ENCODE measurements at regions not wholly inside any gene's neighbourhood (a gene's known extent, or its start where the extent isn't known, plus 50 kb on each side); places are given as distances from the start of the nearest gene placed in this dataset.

DNA sequence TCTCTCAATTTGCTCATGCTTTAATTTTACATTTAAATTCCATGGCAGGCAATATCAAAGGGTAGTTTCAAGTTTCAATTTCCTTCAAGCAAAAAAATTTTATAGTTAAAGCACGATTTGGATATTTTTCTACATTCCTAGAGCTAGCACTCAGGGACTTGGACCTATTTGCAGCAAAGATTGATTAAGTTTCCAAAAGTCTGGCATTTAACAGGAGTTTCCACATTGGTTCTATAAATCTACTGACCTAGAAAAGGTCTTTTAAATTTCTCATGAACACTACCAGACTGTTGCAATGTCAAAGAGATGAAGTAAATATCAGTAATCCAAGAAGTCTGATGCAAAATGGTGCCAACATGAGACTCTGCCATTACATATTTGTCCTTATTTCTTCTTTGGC, 253.7 kb upstream of the LINC00305 start:
- Histone ChIP-seq H3K27me3 (ENCODE audit: control insufficient read depth, insufficient read depth, low read length) (no peaks in the 10 kb centered on the region), H3K27ac (no peak overlapping the region), H3K36me3 (ENCODE audit: control insufficient read depth, insufficient read depth, low read length) (no peaks in the 10 kb centered on the region), H3K4me2 (ENCODE audit: low read length) (no peak overlapping the region), H2AFZ (no peak overlapping the region), H3K4me1 (no peaks in the 10 kb centered on the region), H3K79me2 (no peaks in the 10 kb centered on the region), H3K9me3 (ENCODE audit: control insufficient read depth, low read length) (no peaks in the 10 kb centered on the region), H3K9ac (no peak overlapping the region), H3K4me3 (ENCODE audit: low read depth, low read length) (no peak overlapping the region)
- TF ChIP-seq, protein P1, sequence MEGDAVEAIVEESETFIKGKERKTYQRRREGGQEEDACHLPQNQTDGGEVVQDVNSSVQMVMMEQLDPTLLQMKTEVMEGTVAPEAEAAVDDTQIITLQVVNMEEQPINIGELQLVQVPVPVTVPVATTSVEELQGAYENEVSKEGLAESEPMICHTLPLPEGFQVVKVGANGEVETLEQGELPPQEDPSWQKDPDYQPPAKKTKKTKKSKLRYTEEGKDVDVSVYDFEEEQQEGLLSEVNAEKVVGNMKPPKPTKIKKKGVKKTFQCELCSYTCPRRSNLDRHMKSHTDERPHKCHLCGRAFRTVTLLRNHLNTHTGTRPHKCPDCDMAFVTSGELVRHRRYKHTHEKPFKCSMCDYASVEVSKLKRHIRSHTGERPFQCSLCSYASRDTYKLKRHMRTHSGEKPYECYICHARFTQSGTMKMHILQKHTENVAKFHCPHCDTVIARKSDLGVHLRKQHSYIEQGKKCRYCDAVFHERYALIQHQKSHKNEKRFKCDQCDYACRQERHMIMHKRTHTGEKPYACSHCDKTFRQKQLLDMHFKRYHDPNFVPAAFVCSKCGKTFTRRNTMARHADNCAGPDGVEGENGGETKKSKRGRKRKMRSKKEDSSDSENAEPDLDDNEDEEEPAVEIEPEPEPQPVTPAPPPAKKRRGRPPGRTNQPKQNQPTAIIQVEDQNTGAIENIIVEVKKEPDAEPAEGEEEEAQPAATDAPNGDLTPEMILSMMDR (IDR thresholded peaks at IDR 0.05), result no peak

DNA sequence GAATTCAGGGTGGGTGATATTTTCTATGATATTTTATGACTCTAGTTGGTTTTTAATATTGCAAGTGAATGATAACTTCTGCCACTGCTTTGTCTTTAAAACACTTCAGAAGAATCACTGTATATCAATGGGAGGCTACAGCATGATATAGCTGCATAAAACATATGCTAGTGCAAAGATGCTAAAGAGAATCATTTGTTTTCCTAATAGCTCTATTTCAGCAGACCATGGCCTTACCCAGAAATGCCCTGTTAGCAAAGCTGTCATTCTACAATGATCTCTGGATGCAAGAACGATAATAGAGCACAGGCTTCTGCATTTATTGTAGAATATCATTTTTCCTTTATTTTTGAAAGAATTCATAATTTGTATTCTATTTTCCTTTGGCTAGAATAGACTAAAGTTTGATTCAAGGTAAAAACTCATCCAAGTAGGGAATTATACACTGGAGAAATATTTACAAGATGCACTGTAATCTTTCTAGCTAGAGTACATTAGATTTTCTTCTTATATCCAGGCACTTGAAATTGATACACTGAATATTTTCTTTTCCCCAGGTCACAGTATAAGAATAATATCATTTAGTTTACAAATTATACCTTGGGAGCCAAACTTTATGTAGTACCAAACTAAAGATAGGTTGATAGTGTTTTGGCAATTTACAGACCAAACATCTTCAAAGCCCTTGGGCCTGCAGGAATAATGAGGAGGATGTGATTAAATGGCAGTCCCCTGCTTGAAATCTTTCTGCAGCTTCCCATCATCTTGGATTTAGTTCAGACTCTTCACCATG, 252.6 kb upstream of the LINC00305 start:
- Histone ChIP-seq H3K4me3 (ENCODE audit: low read depth, low read length) (no peak overlapping the region), H3K4me2 (ENCODE audit: low read length) (no peak overlapping the region), H3K27me3 (ENCODE audit: control insufficient read depth, insufficient read depth, low read length) (no peaks in the 10 kb centered on the region), H3K9me3 (ENCODE audit: control insufficient read depth, low read length) (no peaks in the 10 kb centered on the region), H3K9ac (no peak overlapping the region), H3K27ac (no peak overlapping the region), H3K36me3 (ENCODE audit: control insufficient read depth, insufficient read depth, low read length) (no peaks in the 10 kb centered on the region), H2AFZ (no peak overlapping the region), H3K4me1 (no peaks in the 10 kb centered on the region), H3K79me2 (no peaks in the 10 kb centered on the region)
- TF ChIP-seq, protein P1 (IDR thresholded peaks at IDR 0.05), result no peak

DNA sequence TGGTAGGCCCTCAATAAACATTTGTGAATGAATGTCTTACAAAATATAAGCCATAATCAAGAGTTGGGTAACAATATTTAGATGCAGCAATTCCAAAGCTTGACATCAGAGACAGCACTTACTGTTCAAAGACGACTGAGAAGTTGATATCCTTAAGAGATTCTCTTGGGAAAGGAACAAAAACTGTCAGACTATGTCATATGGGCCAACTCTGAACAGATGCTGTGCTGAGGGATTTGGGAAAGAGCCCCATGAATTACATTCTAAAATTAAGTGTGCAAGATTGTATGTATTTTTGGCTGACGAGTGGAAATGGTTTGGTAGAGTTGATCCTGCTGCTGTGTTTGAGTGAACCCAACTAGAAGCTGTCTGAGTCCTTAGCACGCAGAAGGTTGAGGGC, 250.7 kb upstream of the LINC00305 start:
- TF ChIP-seq, protein P1 (IDR thresholded peaks at IDR 0.05), result no peak
- Histone ChIP-seq H3K9ac (no peak overlapping the region), H2AFZ (no peak overlapping the region), H3K27ac (no peak overlapping the region), H3K4me3 (ENCODE audit: low read depth, low read length) (no peak overlapping the region), H3K4me1 (no peaks in the 10 kb centered on the region), H3K79me2 (no peaks in the 10 kb centered on the region), H3K36me3 (ENCODE audit: control insufficient read depth, insufficient read depth, low read length) (no peaks in the 10 kb centered on the region), H3K9me3 (ENCODE audit: control insufficient read depth, low read length) (no peaks in the 10 kb centered on the region), H3K27me3 (ENCODE audit: control insufficient read depth, insufficient read depth, low read length) (no peaks in the 10 kb centered on the region), H3K4me2 (ENCODE audit: low read length) (no peak overlapping the region)

DNA sequence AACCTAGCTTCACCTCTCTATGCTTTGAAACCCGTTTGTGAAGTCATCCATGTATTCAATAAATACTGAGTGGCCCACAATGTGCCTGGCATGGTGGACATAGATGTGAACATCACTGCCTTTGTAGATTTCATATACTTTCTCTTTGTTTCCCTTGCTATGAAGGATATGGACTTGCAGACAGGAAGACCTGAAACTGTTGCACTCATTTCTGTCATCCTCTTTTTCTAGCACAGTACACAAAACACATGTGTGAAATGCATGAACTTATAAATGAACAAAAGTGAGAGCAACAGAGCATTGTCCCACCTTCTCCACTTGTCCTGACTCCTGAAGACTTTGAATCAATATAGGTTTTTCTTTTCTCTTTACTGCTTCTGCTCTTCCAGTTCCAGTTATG, 249.4 kb upstream of the LINC00305 start:
- no peak overlapping the region for H3K4me2 ChIP-seq (ENCODE audit: low read length)
- no peak overlapping the region for H3K4me3 ChIP-seq (ENCODE audit: low read depth, low read length)
- no peaks in the 10 kb centered on the region for H3K27me3 ChIP-seq (ENCODE audit: control insufficient read depth, insufficient read depth, low read length)
- no peak overlapping the region for H2AFZ ChIP-seq
- no peaks in the 10 kb centered on the region for H3K9me3 ChIP-seq (ENCODE audit: control insufficient read depth, low read length)
- H3K27ac ChIP-seq, result no peak overlapping the region
- TF ChIP-seq, protein P1 (IDR thresholded peaks at IDR 0.05), result no peak
- no peaks in the 10 kb centered on the region for H3K79me2 ChIP-seq
- no peaks in the 10 kb centered on the region for H3K4me1 ChIP-seq
- H3K36me3 ChIP-seq (ENCODE audit: control insufficient read depth, insufficient read depth, low read length), result no peaks in the 10 kb centered on the region
- no peak overlapping the region for H3K9ac ChIP-seq

- Histone ChIP-seq H3K4me1 (no peaks in the 10 kb centered on the region), H3K79me2 (no peaks in the 10 kb centered on the region), H3K27ac (no peak overlapping the region), H3K4me2 (ENCODE audit: low read length) (no peak overlapping the region), H3K9me3 (ENCODE audit: control insufficient read depth, low read length) (no peaks in the 10 kb centered on the region), H2AFZ (no peak overlapping the region), H3K4me3 (ENCODE audit: low read depth, low read length) (no peak overlapping the region), H3K36me3 (ENCODE audit: control insufficient read depth, insufficient read depth, low read length) (no peaks in the 10 kb centered on the region), H3K27me3 (ENCODE audit: control insufficient read depth, insufficient read depth, low read length) (no peaks in the 10 kb centered on the region), H3K9ac (no peak overlapping the region)
- TF ChIP-seq, protein P1 (IDR thresholded peaks at IDR 0.05), result no peak
These were observed 243.3 kb upstream of the LINC00305 start for GRCh38 chr18:64392202-64392601.
